Stimulated activated CD4-positive, alpha-beta T cell treated with anti-CD3 and anti-CD28 coated beads, Interleukin-15, amount 100 ng/mL, for 24 hours (primary cell): ENCODE measurements at regions not wholly inside any gene's neighbourhood (a gene's known extent, or its start where the extent isn't known, plus 50 kb on each side); places are given as distances from the start of the nearest gene placed in this dataset.
A peak's percentile ranks its signal among the peaks of the same experiment; 100 is the strongest.
"Not testable (repeated sequence)": the region's sequence is repeated elsewhere in the genome, so short reads cannot be mapped to it uniquely, and the experiment has no call there.

Experiments
- DNase-seq: peaks from one replicate; pipeline ENCODE4 v3.0.0-alpha.2; 2020

DNA sequence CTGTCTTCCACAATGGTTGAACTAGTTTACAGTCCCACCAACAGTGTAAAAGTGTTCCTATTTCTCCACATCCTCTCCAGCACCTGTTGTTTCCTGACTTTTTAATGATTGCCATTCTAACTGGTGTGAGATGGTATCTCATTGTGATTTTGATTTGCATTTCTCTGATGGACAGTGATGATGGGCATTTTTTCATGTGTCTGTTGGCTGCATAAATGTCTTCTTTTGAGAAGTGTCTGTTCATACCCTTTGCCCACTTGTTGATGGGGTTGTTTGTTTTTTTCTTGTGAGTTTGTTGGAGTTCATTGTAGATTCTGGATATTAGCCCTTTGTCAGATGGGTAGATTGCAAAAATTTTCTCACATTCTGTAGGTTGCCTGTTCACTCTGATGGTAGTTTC lies 153.1 kb downstream of the ALX1 start:
- DNase-seq: not testable (repeated sequence)

DNA sequence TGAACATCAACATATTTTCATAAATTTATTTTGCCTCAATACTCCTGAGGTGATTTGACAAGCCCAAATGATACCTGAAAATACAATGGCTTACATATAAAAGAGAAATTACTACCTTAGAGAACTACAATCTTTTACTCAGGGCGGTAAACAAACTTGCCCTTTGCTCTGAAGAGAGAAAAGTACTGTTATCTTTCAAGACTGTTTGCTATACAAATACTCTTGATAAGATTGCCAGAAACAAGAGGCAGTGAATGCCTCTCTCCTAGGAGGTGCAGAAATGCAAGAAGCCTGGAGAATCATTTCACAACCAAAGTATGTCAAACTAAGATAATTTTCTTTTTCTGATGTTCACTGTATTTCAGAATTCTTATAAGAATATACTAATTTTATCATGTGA lies 160.3 kb downstream of the ALX1 start:
- DNase-seq: no peak

DNA sequence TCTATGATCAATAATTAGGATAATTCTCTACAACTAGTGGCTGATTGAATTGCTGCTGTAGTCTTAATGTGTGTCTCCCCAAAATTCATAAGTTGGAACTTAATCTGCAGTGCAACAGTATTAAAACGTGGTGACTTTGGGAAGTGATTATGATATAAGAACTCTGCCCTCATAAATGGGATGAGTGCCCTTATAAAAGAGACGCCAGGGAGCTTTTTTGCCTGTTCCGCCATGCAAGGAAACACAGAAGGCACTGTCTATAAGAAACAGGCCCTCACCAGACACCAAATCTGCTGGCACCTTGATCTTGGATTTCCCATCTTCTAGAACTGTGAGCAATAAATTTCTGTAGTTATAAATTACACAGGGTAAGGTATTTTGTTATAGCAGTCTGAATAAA lies 161.0 kb downstream of the ALX1 start:
- DNase-seq: no peak

DNA sequence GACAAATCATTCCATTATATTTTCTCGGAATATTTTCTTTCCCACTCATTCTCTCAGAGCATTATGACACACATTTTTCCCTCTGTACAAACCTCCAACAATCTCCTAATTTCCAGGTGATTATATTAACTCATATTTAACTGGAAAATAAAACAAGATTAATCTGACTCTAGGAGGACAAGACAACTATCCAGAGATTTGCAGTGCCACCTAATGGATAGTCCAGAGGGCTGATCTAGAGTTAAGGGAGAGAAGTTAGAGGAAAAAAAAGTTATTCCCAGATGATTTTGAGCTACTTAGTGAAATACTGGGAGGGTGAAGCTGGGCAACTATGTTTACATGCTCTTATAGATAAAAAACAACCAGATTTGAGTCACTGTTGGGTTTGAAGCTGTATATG lies 161.7 kb downstream of the ALX1 start:
- no peak for DNase-seq

DNA sequence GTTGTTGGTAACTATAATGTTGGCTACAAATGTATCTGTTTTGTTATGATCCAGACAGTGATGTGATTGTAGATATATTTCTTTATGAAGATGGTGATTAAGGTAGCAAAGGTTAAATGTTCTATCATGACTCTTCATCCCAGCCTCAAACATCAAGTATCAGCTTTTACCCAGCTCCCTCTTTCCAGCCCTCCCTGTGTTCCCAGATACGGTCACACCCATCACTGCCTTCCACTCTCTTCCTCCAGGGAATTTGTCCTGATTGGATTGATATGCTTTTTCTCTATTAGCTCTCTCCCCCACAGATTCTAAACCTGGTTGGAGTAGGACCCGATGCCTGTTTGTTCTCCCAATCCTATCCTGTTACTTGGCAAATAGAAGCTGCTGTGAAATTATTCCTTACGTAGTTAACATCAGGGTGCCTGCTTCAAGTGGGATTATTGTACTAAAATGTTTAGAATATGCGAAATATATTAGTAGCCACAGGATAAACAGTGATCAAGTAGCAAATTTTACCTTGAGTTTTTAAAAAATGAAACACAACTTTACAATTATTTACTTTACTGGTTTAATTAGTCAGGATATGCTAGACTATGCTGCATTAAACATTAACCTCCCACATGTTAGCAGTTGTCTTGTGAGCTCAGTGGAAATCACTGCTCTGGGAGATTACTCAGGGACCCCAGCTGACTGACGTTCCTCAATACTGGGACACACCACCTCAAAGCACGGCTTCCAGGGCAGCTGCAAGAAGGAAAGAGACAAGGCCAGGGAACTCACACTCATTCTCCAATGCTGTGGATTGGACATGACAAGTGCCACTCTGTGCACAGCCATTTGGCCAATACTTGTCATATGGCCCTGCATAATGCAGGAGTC lies 165.3 kb downstream of the ALX1 start:
- no peak for DNase-seq

DNA sequence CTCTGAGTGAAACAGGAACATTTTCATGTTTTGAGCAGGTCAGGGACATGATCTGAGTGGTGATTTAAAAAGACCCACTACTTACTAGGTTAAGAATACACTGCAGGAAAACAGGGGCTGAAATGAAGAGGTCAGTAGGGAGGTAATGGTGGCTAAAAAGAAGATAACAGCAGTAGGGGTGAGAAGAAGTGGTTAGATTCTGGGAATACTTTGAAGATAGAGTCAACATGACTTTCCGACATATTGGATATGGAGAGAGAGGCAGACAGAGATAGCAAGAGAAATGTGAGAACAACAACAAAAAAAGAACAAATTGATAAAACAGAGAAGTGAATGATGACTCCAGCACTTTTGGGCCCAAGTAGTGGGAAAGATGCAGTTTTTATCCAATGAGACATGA lies 168.0 kb downstream of the ALX1 start:
- DNase-seq: no peak

DNA sequence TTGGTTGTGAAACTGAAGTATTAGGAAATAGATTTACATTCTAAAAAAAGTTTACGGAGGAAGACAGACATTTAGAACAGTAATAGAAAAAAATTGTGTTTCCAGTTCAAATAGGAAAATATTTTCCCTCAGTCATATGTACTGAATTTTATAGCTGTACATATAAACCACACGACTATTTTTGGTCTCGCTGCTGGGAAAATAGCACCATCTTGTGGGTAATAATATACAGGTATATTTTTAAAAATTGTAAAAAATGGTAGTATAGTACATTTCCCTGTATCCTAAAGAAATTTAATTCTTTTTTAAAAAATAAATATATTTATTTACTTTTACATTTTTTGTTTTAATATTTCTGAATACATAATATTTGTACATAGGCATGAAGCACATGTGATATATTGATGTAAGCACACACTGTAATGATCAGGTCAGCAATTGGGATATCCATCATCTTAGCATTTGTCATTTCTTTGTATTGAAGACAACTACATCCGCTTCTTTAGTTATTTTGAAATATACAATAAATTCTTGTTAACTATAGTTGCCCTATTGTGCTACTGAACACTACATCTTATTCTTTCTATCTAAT lies 168.6 kb downstream of the ALX1 start:
- DNase-seq: no peak

DNA sequence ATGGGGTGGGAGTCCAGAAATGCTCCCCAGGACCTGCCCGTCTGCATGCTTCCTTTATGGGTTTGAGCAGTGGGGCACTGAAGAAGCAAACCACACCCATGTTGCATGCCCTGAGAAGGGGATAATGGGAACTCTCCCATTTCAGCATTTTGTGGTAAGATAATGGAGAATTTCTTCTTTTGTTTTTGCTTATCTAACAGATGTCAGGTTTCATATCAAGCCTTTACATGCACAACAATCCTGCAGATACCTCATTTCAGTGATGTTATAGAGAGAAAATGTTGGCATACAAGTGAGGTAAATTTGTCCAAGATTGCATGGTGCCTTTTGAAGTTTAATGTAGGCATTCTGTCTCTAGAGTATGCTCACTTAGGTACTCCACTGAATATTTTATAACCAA lies 177.0 kb downstream of the ALX1 start:
- DNase-seq: no peak

DNA sequence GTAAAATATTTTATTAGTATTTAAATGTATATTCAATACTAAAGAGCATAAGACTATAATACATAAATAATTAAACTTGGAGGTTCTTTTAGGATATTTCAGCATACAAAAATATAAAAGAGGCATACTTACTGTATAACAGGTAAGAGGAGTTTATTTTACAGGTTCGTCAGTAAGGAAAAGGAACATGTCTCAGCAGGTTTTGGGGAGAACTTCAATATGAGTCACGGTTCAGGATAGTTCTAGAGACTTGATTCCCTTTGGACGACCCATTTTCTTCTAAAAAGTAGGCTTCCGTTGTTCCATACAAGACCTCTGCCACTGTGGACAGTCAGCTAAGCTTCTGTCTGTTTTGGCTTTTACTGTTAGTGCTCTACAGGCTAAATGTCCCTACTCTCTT lies 181.1 kb downstream of the ALX1 start:
- no peak for DNase-seq

DNA sequence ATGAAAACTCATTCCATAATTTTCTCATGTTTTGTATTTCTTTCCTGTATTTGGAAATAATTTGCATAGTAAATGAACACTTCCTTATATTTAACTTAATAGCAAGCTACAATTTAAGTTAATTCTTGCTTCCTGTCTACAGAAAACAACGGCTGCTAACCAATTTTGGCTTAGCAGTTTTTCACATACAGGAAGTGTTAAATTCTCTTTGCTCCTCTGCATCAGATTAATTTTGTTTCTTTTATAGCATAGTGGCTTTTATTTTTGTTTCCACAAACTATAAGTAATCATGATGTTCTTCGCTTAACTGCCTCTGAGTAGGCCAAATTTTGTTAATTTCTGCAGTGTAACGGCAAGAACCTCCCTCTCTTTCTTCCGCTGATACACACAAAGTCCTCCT lies 182.9 kb downstream of the ALX1 start:
- no peak for DNase-seq

DNA sequence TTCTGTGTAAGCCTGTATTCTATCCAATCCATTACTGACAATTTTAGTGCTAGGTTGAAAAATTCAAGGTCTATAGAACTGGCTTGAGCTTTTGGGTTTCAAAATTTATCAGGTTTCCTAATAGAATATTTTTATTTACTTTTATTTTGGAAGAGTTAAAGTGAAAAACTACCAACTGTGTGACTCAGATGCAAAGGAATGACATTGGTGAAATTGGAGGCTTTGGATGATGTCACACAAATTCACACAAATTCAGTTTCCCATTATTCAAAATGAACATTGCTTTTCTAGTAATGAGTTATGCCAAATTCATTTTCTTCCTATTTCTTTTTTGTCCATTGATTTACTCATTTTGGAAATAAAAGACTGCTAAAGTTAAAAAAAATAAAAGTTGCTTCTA lies 186.9 kb downstream of the ALX1 start:
- no peak for DNase-seq

DNA sequence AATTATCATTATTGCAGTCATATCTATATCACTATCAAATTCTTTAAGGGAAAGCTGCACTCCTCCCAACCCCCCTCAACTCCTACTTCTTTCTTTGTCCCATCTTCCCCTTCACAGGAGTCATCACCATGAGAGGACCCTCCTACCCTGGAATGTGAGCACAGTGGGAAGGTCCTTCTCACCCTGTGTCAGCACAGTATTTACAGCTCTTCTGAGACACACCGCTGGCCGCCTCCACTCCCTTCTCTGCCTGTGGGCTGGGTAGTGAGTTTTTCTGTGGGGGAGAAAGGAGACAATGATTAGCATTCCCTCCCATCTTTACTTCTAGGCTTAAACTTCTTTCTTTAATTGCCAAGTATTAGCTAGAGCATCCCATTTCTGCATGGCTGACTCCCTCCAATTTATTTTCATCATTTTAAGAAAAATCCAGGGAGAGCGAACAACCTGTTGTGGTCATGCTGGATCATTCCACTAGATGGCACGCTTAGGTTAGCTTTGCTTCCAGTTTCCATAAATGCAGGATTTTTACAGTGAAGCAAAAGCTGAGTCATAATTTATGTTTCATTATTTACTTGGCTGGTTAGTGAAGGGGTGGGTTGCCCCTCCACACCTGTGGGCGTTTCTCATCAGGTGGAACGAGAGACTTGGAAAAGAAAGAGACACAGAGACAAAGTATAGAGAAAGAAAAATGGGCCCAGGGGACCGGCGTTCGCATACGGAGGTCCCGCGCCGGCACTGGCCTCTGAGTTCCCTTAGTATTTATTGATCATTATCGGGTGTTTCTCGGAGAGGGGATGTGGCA lies 188.5 kb downstream of the ALX1 start:
- peak; percentile 35 for DNase-seq

DNA sequence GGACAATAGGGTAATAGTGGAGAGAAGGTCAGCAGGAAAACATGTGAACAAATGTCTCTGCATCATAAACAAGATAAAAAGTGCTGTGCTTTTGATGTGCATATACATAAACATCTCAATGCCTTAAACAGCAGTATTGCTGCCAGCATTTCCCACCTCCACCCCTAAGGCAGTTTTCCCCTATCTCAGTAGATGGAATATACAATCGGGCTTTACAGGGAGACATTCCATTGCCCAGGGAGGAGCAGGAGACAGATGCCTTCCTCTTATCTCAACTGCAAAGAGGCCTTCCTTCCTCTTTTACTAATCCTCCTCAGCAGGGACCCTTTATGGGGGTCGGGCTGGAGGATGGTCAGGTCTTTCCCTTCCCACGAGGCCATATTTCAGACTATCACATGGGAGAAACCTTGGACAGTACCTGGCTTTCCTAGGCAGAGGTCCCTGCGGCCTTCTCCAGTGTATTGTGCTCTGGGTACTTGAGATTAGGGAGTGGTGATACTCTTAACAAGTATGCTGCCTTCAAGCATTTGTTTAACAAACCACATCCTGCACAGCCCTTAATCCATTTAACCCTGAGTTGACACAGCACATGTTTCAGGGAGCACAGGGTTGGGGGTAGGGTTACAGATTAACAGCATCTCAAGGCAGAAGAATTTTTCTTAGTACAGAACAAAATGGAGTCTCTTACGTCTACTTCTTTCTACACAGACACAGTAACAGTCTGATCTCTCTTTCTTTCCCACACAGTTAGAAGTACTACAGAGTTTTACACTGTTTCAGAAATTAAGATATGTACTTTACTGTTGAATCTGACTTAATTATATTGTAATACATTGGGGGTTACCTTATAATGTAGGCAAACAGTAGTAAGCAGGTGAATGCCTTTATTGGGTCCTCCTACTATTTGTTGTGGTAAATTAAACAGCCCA lies 189.4 kb downstream of the ALX1 start:
- not testable (repeated sequence) for DNase-seq

DNA sequence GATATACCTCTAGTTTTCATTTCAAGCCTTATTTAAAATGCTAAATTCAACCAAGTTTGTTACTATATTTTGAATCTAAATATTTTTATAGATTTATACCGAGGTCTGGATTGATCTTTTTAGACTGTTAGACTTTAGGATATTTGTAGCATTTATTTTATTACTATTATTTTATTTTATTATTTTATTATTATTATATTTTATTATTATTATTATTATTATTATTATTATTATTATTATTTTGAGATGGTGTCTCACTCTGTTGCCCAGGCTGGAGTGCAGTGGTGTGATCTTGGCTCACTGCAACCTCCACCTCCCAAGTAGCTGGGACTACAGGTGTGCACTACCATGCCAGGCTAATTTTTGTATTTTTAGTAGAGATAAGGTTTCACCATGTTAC lies 195.3 kb downstream of the ALX1 start:
- not testable (repeated sequence) for DNase-seq

DNA sequence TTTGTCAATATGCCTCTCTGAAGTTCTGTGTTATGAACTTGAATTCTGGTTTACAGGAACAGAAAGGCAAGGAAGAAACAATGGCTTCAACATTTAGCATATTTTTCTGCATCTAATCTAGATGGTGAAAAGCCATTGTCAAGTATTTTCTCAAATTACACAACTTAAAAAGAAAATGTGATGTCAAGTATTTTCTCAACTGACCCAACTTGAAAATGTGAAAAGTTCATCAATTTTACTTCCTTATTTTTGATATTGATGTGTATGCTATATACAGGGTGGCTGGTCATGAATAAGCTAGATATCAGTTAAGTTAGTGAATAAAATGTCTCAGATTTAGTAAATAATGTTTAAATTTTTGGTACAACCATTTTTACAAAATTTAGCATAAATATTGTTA lies 196.7 kb downstream of the ALX1 start:
- DNase-seq: no peak

DNA sequence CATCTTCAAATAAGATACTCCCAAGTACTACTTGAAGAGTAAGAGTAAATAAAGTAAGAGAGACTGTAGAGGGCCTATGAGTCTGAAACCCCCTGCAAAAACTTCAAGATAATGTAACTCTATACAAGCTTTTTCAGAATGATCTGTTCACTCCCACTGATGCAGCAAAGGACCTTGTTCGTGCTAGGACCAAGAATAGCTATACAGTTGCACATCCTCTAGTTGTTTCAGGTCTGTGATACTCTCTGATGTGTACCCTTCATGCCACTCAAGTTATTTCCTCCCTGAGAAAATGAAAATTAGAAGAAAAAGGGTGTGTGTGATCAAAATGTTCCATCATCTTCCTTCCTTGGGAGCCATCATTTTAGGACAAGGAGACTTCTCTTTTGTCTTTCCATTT lies 204.4 kb downstream of the ALX1 start:
- DNase-seq: no peak

DNA sequence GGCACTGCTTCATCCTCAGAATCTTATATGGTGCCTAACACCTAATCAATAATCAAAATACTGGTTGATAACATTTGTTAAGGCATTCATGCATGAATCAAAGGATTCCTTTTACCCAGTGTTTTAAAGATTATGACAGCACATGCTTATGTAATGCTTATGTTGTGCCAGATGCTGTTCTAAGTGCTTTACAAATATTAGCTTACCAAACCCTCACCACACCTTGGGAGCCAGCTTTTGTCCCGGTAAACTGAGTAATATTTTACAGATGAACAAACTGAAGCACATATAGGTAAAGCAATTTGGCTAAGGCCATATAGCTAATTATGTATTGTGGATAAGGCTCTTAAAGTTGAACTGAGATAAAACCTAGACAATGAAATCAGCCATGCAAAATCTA lies 209.2 kb downstream of the ALX1 start:
- DNase-seq: no peak

DNA sequence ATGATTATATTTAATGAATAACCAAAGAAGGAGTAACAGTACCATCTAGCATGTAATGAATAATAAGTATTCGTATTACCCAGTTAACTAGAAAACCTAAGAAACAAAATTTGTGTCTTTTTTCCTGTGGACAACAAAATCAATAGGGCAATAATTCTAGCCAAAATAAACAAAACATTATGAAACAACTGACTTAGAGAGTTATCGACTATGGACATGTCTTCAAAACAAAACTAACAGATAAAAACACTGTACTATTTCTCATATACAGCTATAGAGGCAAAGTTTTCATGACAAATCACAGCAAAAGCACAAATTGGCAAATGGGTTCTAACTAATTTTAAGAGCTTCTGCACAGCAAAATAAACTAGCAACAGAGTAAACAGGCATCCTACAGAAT lies 224.1 kb downstream of the ALX1 start:
- no peak for DNase-seq

DNA sequence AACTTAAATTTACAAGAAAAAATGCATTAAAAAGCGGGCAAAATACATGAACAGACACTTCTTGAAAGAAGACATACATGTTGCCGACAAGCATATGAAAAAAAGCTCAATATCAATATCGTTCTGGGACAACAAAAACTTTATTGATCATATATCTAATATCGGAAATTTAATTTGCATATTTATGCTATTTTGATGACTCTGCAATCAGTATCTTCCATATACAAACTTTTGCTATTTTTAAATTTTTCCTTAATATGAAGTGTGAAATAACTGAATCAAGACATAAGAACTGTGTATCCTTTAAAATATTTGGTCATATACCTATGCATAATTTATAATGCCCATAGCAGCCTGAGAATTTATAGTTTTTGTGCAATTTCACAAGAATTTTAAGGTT lies 224.6 kb downstream of the ALX1 start:
- no peak for DNase-seq

DNA sequence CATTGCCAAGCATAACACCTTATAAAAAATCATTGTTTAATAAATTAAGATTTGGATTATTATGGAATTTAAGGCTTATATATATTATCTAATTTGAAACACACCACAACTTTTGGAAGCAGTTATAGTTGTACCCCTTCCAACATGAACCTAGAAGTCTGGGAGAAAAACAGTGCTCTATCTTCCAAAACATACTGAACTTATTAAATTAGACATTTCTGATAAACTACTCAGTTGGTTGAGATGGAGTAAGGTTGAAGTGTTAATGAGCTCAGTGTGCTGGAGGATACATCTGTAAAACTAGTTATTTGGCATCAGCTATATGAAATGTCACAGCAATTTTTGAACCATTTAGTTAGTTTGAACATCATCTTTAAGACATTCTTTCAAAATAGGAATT lies 227.4 kb downstream of the ALX1 start:
- DNase-seq: no peak

DNA sequence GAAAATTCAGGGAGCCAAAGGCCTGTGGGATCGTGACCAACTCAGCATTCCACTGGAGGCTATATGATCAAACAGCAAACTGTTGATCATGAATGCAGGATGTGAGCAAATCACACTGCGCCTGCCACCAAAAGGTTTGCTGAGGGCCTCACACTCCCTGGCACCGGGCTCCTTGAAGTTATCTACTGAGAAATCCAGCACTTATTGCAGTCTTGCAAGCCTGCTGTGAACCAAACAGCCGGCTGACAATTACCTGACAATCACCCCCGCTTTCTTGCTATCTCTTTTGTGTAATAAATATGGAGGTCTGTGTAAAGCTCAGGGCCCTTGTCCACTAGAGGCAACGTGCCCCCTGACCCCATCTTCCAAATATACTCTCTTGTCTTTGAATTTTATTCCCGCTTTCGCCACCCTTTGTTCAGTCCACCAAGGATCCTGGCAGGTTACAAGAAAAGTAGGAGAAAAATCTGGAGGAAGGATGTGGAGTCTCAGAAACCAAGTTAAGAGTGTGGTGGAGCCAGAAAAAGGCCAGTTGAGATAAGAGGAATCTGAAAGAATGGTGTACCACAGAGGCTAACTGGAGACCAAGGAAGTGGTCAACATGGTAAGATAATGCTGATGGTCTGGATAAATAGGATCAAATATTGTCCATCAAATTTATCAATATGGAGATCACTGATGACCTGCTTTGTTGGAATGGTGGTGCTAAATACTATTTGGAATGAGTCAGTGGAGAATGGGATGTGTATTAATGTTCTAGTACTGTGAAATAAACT lies 229.2 kb downstream of the ALX1 start:
- no peak for DNase-seq

DNA sequence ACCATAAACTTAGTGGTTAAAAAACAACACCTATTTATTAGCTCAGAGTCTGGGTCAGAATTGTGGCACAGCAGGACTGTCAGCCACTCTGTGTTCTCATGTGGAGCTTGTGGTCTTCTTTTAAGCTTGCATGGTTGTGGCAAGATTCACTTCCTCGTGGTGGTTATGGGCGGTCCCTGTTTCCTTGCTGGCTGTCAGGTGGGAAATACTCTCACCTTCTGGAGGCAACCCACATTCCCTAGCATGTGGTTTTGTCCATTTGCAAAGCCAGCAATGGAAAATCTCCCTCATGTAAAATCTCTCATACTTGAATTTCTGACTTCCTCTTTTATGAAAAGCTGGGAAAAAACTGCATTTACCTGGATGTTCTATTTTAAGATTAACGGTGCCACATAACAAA lies 229.8 kb downstream of the ALX1 start:
- no peak for DNase-seq
